SK-N-SH treated with all-trans-retinoic acid at 6 μM for 48 hours (cell line): ENCODE measurements at regions not wholly inside any gene's neighbourhood (a gene's known extent, or its start where the extent isn't known, plus 50 kb on each side); places are given as distances from the start of the nearest gene placed in this dataset.

ENCODE experiments used
- ATAC-seq: fragments of 200-7000 bp; cut with Tn5 transposase; 3 replicates; pipeline ENCODE4 v1.9.1; 2020; ENCODE audit warnings: mild to moderate bottlenecking, moderate library complexity
- ARNTL ChIP-seq: fragments of 450-650 bp; formaldehyde crosslinking; IDR thresholded peaks from 2 replicates; pipeline ENCODE4 v1.5.0; 2020; ENCODE audit warnings: low read depth, mild to moderate bottlenecking, moderate library complexity, borderline replicate concordance
- BACH2 ChIP-seq: fragments of 250-450 bp; sonication (Bioruptor Pico); IDR thresholded peaks from 2 replicates; pipeline ENCODE4 v1.9.0; 2021; ENCODE audit warnings: mild to moderate bottlenecking, borderline replicate concordance
- CREB5 ChIP-seq: fragments of 250-450 bp; sonication (Bioruptor Pico); IDR thresholded peaks from 2 replicates; pipeline ENCODE4 v1.5.1; 2020; ENCODE audit warnings: low read depth, mild to moderate bottlenecking, moderate library complexity
- CSDC2 ChIP-seq: fragments of 250-450 bp; sonication (Bioruptor Pico); IDR thresholded peaks from 2 replicates; pipeline ENCODE4 v1.5.0; 2020; ENCODE audit warnings: mild to moderate bottlenecking, moderate library complexity
- CSRNP3 ChIP-seq: fragments of 250-450 bp; sonication (Bioruptor Pico); IDR thresholded peaks from 2 replicates; pipeline ENCODE4 v1.5.1; 2021; ENCODE audit warnings: mild to moderate bottlenecking, moderate library complexity
- ESRRG ChIP-seq: fragments of 250-450 bp; sonication (Bioruptor Pico); IDR thresholded peaks from 2 replicates; pipeline ENCODE4 v1.6.1; 2021; ENCODE audit warnings: mild to moderate bottlenecking
- GLIS3 ChIP-seq: fragments of 250-450 bp; sonication (Bioruptor Pico); IDR thresholded peaks from 2 replicates; pipeline ENCODE4 v1.5.0; 2020; ENCODE audit warnings: mild to moderate bottlenecking, moderate library complexity
- ISL1 ChIP-seq: fragments of 250-450 bp; sonication (Bioruptor Pico); IDR thresholded peaks from 2 replicates; pipeline ENCODE4 v2.1.2; 2022; ENCODE audit warnings: mild to moderate bottlenecking, moderate library complexity
- OSR1 ChIP-seq: fragments of 250-450 bp; sonication (Bioruptor Pico); IDR thresholded peaks from 2 replicates; pipeline ENCODE4 v1.8.0; 2022; ENCODE audit warnings: moderate library complexity, mild to moderate bottlenecking, inconsistent platforms
- PATZ1 ChIP-seq: fragments of 250-450 bp; sonication (Bioruptor Pico); IDR thresholded peaks from 2 replicates; pipeline ENCODE4 v1.8.0; 2020; ENCODE audit warnings: mild to moderate bottlenecking, moderate library complexity, borderline replicate concordance
- POU6F1 ChIP-seq: fragments of 250-450 bp; sonication (Bioruptor Pico); IDR thresholded peaks from 2 replicates; pipeline ENCODE4 v1.8.0; 2021; ENCODE audit warnings: low read depth, mild to moderate bottlenecking, moderate library complexity, borderline replicate concordance
- PPARA ChIP-seq: fragments of 250-450 bp; sonication (Bioruptor Pico); IDR thresholded peaks from 2 replicates; pipeline ENCODE4 v1.5.0; 2020; ENCODE audit warnings: mild to moderate bottlenecking, borderline replicate concordance
- RARB ChIP-seq: fragments of 250-450 bp; sonication (Bioruptor Pico); IDR thresholded peaks from 2 replicates; pipeline ENCODE4 v1.8.0; 2021; ENCODE audit warnings: mild to moderate bottlenecking, moderate library complexity
- SNAI2 ChIP-seq: fragments of 250-450 bp; sonication (Bioruptor Pico); IDR thresholded peaks from 2 replicates; pipeline ENCODE4 v1.5.0; 2020; ENCODE audit warnings: mild to moderate bottlenecking, moderate library complexity
- TCF4 ChIP-seq: fragments of 250-450 bp; sonication (Bioruptor Pico); IDR thresholded peaks from 2 replicates; pipeline ENCODE4 v1.8.0; 2021; ENCODE audit warnings: mild to moderate bottlenecking, moderate library complexity, borderline replicate concordance
- TOX ChIP-seq: fragments of 250-450 bp; sonication (Bioruptor Pico); IDR thresholded peaks from 2 replicates; pipeline ENCODE4 v1.8.0; 2021; ENCODE audit warnings: mild to moderate bottlenecking, moderate library complexity, borderline replicate concordance
- TSHZ2 ChIP-seq: fragments of 250-450 bp; sonication (Bioruptor Pico); IDR thresholded peaks from 2 replicates; pipeline ENCODE4 v1.5.0; 2020; ENCODE audit warnings: mild to moderate bottlenecking, moderate library complexity
- ZC3H10 ChIP-seq: fragments of 250-450 bp; sonication (Bioruptor Pico); IDR thresholded peaks from 2 replicates; pipeline ENCODE4 v1.5.1; 2021; ENCODE audit warnings: mild to moderate bottlenecking, moderate library complexity
- ZFP3 ChIP-seq: fragments of 250-450 bp; sonication (Bioruptor Pico); IDR thresholded peaks from 2 replicates; pipeline ENCODE4 v1.5.0; 2020; ENCODE audit warnings: mild to moderate bottlenecking, moderate library complexity
- ZFP30 ChIP-seq: fragments of 450-650 bp; formaldehyde crosslinking; IDR thresholded peaks from 2 replicates; pipeline ENCODE4 v1.5.0; 2022; ENCODE audit warnings: mild to moderate bottlenecking, moderate library complexity
- ZNF565 ChIP-seq: fragments of 450-650 bp; formaldehyde crosslinking; conservative IDR thresholded peaks from 2 replicates; pipeline ENCODE4 v1.5.0; 2020; ENCODE audit warnings: low read depth, mild to moderate bottlenecking, moderate library complexity
- ZNF70 ChIP-seq: fragments of 450-650 bp; formaldehyde crosslinking; IDR thresholded peaks from 2 replicates; pipeline ENCODE4 v1.5.0; 2020; ENCODE audit warnings: mild to moderate bottlenecking, moderate library complexity
- ZNF8 ChIP-seq: fragments of 450-650 bp; formaldehyde crosslinking; IDR thresholded peaks from 2 replicates; pipeline ENCODE4 v1.5.0; 2020; ENCODE audit warnings: mild to moderate bottlenecking, moderate library complexity

GRCh38 chr3:79846148-79846933 is 78.5 kb upstream of the ROBO1 start:
- TF ChIP-seq SNAI2 (CRISPR knock-in tag), result no peak
- no peak for TF ChIP-seq GLIS3 (CRISPR knock-in tag)
- no peak for TF ChIP-seq PATZ1 (CRISPR knock-in tag)
- TF ChIP-seq CREB5 (CRISPR knock-in tag), result no peak
- TF ChIP-seq RARB (CRISPR knock-in tag), result no peak
- no peak for TF ChIP-seq TCF4
- TF ChIP-seq CSRNP3 (CRISPR knock-in tag), result no peak
- no peak for TF ChIP-seq PPARA (CRISPR knock-in tag)
- TF ChIP-seq OSR1 (CRISPR knock-in tag), result no peak
- no peak for TF ChIP-seq POU6F1 (CRISPR knock-in tag)
- no peak for TF ChIP-seq ZC3H10
- TF ChIP-seq ZNF565, result no peak
- no peak for TF ChIP-seq ISL1 (CRISPR knock-in tag)
- no peak for TF ChIP-seq ESRRG
- TF ChIP-seq ZNF70 (CRISPR knock-in tag), result no peak
- no peak for TF ChIP-seq ZNF8
- no peak for TF ChIP-seq TSHZ2
- TF ChIP-seq TOX (CRISPR knock-in tag), result no peak
- TF ChIP-seq ZFP3 (CRISPR knock-in tag), result no peak
- TF ChIP-seq ARNTL, result no peak
- ATAC-seq, result no peak

GRCh38 chr3:79845546-79845945 is 77.7 kb upstream of the ROBO1 start:
- TF ChIP-seq CREB5 (CRISPR knock-in tag) (no peak), ZNF8 (no peak), OSR1 (CRISPR knock-in tag) (no peak), RARB (CRISPR knock-in tag) (no peak), TOX (CRISPR knock-in tag) (no peak), ZFP30 (CRISPR knock-in tag) (no peak), CSRNP3 (CRISPR knock-in tag) (no peak), CSDC2 (CRISPR knock-in tag) (no peak), PPARA (CRISPR knock-in tag) (no peak), POU6F1 (CRISPR knock-in tag) (no peak), ESRRG (no peak), PATZ1 (CRISPR knock-in tag) (no peak), GLIS3 (CRISPR knock-in tag) (no peak), BACH2 (CRISPR knock-in tag) (no peak), SNAI2 (CRISPR knock-in tag) (no peak), ZNF565 (no peak), ZNF70 (CRISPR knock-in tag) (no peak)

More at GRCh38 chr3:79845546-79845945, 77.7 kb upstream of the ROBO1 start:
- ATAC-seq, result no peak
